PFSK-1 (cell line): ENCODE measurements at regions not wholly inside any gene's neighbourhood (a gene's known extent, or its start where the extent isn't known, plus 50 kb on each side); places are given as distances from the start of the nearest gene placed in this dataset.

Experiments used
- FOXP2 ChIP-seq: optimal IDR thresholded peaks from 2 replicates; pipeline ENCODE3; 2011; ENCODE audit warnings: borderline replicate concordance, control low read depth, inconsistent platforms; ENCODE audit not compliant: insufficient read depth; ENCODE audit errors: extremely low read length, extremely low read depth
- POLR2AphosphoS5 ChIP-seq: IDR thresholded peaks from 2 replicates; pipeline ENCODE4 v1.6.1; 2012; ENCODE audit warnings: low read depth, mild to moderate bottlenecking, control low read depth, low read length, moderate library complexity
- SIN3A ChIP-seq: IDR thresholded peaks from 2 replicates; pipeline ENCODE4 v1.6.1; 2012; ENCODE audit warnings: mild to moderate bottlenecking, low read length, moderate library complexity, borderline replicate concordance; ENCODE audit not compliant: insufficient read depth
- TAF1 ChIP-seq: IDR thresholded peaks from 2 replicates; pipeline ENCODE4 v1.6.1; 2012; ENCODE audit warnings: low read length, control low read depth, borderline replicate concordance; ENCODE audit not compliant: insufficient read depth
- TF ChIP-seq, protein P1 (sequence below), 2 experiments: IDR thresholded peaks; 2 replicates each; pipeline versions ENCODE4 v1.6.1 to v1.8.0; 2011 to 2012; ENCODE audit warnings: low read depth in 2 of 2, low read length in 2 of 2, control low read depth in 1 of 2, inconsistent platforms in 1 of 2, mild to moderate bottlenecking in 1 of 2, moderate library complexity in 1 of 2; ENCODE audit not compliant: insufficient read depth in 1 of 2

GRCh38 chr2:205908212-205909183 is 177.5 kb downstream of the INO80D start:
- TF ChIP-seq TAF1 (no peak), POLR2AphosphoS5 (no peak), SIN3A (no peak), FOXP2 (no peak)
- TF ChIP-seq, protein P1, sequence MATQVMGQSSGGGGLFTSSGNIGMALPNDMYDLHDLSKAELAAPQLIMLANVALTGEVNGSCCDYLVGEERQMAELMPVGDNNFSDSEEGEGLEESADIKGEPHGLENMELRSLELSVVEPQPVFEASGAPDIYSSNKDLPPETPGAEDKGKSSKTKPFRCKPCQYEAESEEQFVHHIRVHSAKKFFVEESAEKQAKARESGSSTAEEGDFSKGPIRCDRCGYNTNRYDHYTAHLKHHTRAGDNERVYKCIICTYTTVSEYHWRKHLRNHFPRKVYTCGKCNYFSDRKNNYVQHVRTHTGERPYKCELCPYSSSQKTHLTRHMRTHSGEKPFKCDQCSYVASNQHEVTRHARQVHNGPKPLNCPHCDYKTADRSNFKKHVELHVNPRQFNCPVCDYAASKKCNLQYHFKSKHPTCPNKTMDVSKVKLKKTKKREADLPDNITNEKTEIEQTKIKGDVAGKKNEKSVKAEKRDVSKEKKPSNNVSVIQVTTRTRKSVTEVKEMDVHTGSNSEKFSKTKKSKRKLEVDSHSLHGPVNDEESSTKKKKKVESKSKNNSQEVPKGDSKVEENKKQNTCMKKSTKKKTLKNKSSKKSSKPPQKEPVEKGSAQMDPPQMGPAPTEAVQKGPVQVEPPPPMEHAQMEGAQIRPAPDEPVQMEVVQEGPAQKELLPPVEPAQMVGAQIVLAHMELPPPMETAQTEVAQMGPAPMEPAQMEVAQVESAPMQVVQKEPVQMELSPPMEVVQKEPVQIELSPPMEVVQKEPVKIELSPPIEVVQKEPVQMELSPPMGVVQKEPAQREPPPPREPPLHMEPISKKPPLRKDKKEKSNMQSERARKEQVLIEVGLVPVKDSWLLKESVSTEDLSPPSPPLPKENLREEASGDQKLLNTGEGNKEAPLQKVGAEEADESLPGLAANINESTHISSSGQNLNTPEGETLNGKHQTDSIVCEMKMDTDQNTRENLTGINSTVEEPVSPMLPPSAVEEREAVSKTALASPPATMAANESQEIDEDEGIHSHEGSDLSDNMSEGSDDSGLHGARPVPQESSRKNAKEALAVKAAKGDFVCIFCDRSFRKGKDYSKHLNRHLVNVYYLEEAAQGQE (IDR thresholded peaks at IDR 0.05; ENCODE audit: insufficient read depth in 1 of 2, low read depth in 2 of 2, low read length in 2 of 2): no peak

DNA sequence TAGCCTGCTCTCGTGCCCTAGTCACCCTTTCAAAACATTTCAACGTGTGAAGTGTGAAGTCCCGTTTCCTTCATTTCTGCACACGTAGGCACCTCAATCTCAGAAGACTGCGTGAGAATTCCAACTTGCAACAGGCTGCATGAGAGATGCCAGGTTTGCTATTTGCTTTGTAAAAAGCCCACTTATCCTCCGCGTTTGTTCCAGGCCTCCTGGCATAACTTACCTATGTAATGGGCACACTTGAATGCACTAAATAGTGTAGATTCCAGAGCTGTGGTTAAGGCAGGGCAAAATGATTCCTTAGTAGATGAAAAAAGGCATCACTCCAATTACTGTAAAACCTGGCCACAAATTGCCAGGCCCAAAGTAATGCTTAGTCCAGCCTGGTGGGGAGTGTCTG is 179.6 kb downstream of the INO80D start:
- TF ChIP-seq TAF1 (no peak), POLR2AphosphoS5 (no peak), SIN3A (no peak), FOXP2 (no peak)
- TF ChIP-seq, protein P1 (IDR thresholded peaks at IDR 0.05; ENCODE audit: insufficient read depth in 1 of 2, low read depth in 2 of 2, low read length in 2 of 2): no peak

DNA sequence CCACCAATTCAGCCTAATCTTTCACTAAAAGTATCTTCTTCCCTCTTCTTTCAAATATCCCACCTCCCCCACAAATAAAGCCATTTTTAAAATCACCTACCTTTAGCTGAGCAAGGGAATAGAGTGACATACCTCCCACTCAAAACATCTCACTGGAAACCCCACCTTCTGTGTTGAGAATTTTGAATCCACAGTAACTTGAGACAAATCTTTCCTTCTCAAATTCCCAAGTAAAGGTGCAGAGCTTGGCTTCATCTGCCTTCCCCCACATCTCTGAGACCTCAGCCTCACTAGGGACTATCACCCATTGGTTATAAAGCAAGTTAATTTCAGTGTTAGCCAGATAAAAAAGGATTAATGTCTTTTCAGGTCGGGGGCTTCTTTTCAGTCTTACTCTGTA is 180.4 kb downstream of the INO80D start:
- TF ChIP-seq TAF1 (no peak), FOXP2 (no peak), SIN3A (no peak), POLR2AphosphoS5 (no peak)
- TF ChIP-seq, protein P1 (IDR thresholded peaks at IDR 0.05; ENCODE audit: insufficient read depth in 1 of 2, low read depth in 2 of 2, low read length in 2 of 2): no peak

DNA sequence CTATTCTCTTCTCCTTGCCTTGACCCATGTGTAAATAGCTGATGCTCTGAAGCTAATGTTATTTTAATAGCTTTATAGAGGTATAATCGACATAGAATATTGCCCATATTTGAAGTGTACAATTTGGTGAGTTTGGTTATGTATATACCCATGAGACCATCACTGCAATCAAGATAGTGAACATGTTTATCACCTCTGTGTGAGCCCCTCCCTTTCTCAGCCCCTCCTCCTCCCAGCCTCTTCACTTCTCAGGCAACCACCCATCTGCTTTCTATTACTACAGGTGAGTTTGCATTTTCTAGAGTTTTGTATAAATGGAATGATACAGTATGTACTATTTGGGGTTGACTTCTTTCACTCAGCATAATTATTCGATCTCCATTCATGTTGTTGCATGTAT is 181.1 kb downstream of the INO80D start:
- TF ChIP-seq POLR2AphosphoS5 (no peak), FOXP2 (no peak), TAF1 (no peak), SIN3A (no peak)
- TF ChIP-seq, protein P1 (IDR thresholded peaks at IDR 0.05; ENCODE audit: insufficient read depth in 1 of 2, low read depth in 2 of 2, low read length in 2 of 2): no peak
